ENCODE measurements at regions not wholly inside any gene's neighbourhood (a gene's known extent, or its start where the extent isn't known, plus 50 kb on each side); places are given as distances from the start of the nearest gene placed in this dataset.

- DNase-seq (ENCODE audit: low spot score) (no peak), ATAC-seq (no peak)
- intact Hi-C loops (cut with DNase I): no loop called here
Measured at GRCh38 chr5:165423697-165424299, 1918.4 kb downstream of the MAT2B start.

GRCh38 chr5:165425594-165425993 lies 1920.2 kb downstream of the MAT2B start:
- intact Hi-C loops (cut with DNase I): no loop called here

GRCh38 chr5:165448753-165449152 lies 1943.3 kb downstream of the MAT2B start:
- DNase-seq (ENCODE audit: low spot score): no peak
- intact Hi-C loops (cut with DNase I): no loop called here
- ATAC-seq: no peak

More at GRCh38 chr5:165425594-165425993, 1920.2 kb downstream of the MAT2B start:
- no peak for DNase-seq (ENCODE audit: low spot score)
- no peak for ATAC-seq

- no peak for ATAC-seq
- DNase-seq (ENCODE audit: low spot score): no peak
Measured at GRCh38 chr5:165457859-165458481, 1952.6 kb downstream of the MAT2B start.

GRCh38 chr5:165459232-165459631 lies 1953.8 kb downstream of the MAT2B start:
- no peak for DNase-seq (ENCODE audit: low spot score)
- intact Hi-C loops (cut with DNase I): no loop called here
- ATAC-seq: no peak

More at GRCh38 chr5:165457859-165458481, 1952.6 kb downstream of the MAT2B start:
- intact Hi-C loops (cut with DNase I): no loop called here

GRCh38 chr5:165460911-165461310 lies 1955.5 kb downstream of the MAT2B start:
- intact Hi-C loops (cut with DNase I): no loop called here
- no peak for ATAC-seq
- DNase-seq (ENCODE audit: low spot score): no peak

- ATAC-seq (peak; percentile 39), DNase-seq (ENCODE audit: low spot score) (no peak)
- intact Hi-C loops (cut with DNase I): no loop called here
Measured at GRCh38 chr5:165477546-165477945, 1972.1 kb downstream of the MAT2B start.

GRCh38 chr5:165495829-165496380 lies 1990.5 kb downstream of the MAT2B start:
- intact Hi-C loops (cut with DNase I): no loop called here

GRCh38 chr5:165497707-165498106 lies 1992.3 kb downstream of the MAT2B start:
- intact Hi-C loops (cut with DNase I): no loop called here
- no peak for DNase-seq (ENCODE audit: low spot score)
- no peak for ATAC-seq

More at GRCh38 chr5:165495829-165496380, 1990.5 kb downstream of the MAT2B start:
- peak; percentile 52 for ATAC-seq
- DNase-seq (ENCODE audit: low spot score): no peak

GRCh38 chr5:165502893-165503691 lies 1997.7 kb downstream of the MAT2B start:
- DNase-seq (ENCODE audit: low spot score) (no peak), ATAC-seq (no peak)
- intact Hi-C loops (cut with DNase I): no loop called here

GRCh38 chr5:165504674-165505073 lies 1999.3 kb downstream of the MAT2B start:
- ATAC-seq (no peak), DNase-seq (ENCODE audit: low spot score) (no peak)
- intact Hi-C loops (cut with DNase I): no loop called here

- intact Hi-C loops (cut with DNase I): no loop called here
- DNase-seq (ENCODE audit: low spot score): no peak
- no peak for ATAC-seq
Measured at GRCh38 chr5:165508286-165508685, 2002.9 kb downstream of the MAT2B start.

- ATAC-seq (no peak), DNase-seq (ENCODE audit: low spot score) (no peak)
- intact Hi-C loops (cut with DNase I): no loop called here
Measured at GRCh38 chr5:165508861-165509260, 2003.4 kb downstream of the MAT2B start.

GRCh38 chr5:165521816-165522610 lies 2016.6 kb downstream of the MAT2B start:
- no peak for DNase-seq (ENCODE audit: low spot score)
- no peak for ATAC-seq
- intact Hi-C loops (cut with DNase I): no loop called here

GRCh38 chr5:165525271-165525670 lies 2019.9 kb downstream of the MAT2B start:
- intact Hi-C loops (cut with DNase I): no loop called here
- no peak for ATAC-seq
- no peak for DNase-seq (ENCODE audit: low spot score)

- ATAC-seq: no peak
- intact Hi-C loops (cut with DNase I): no loop called here
- no peak for DNase-seq (ENCODE audit: low spot score)
Measured at GRCh38 chr5:165526357-165526756, 2020.9 kb downstream of the MAT2B start.

- intact Hi-C loops (cut with DNase I): no loop called here
- ATAC-seq: no peak
Measured at GRCh38 chr5:165527577-165527976, 2022.2 kb downstream of the MAT2B start.

GRCh38 chr5:165538065-165538464 lies 2032.6 kb downstream of the MAT2B start:
- intact Hi-C loops (cut with DNase I): no loop called here
- ATAC-seq (no peak), DNase-seq (ENCODE audit: low spot score) (no peak)

More at GRCh38 chr5:165527577-165527976, 2022.2 kb downstream of the MAT2B start:
- no peak for DNase-seq (ENCODE audit: low spot score)

- DNase-seq (ENCODE audit: low spot score): no peak
- ATAC-seq: no peak
- intact Hi-C loops (cut with DNase I): no loop called here
Measured at GRCh38 chr5:165559645-165560044, 2054.2 kb downstream of the MAT2B start.

Data from sciatic nerve (tissue), 2 donors.